Keratinocyte (primary cell): ENCODE measurements at regions not wholly inside any gene's neighbourhood (a gene's known extent, or its start where the extent isn't known, plus 50 kb on each side); places are given as distances from the start of the nearest gene placed in this dataset.

Experiments used
- CTCF ChIP-seq, 3 experiments: IDR thresholded peaks in 1 of 3; conservative IDR thresholded peaks in 1 of 3; optimal IDR thresholded peaks in 1 of 3; 2 replicates in 2 of 3; 3 replicates in 1 of 3; pipeline versions ENCODE3 to v1.5.1; 2011; ENCODE audit warnings: low read length in 3 of 3, mild to moderate bottlenecking in 3 of 3, moderate library complexity in 2 of 3, control low read depth in 1 of 3, inconsistent platforms in 1 of 3; ENCODE audit not compliant: insufficient read depth in 2 of 3; ENCODE audit errors: extremely low read depth in 1 of 3
- EZH2 ChIP-seq: IDR thresholded peaks from one replicate; pipeline ENCODE4 v1.6.1; 2012; ENCODE audit warnings: inconsistent platforms, mild to moderate bottlenecking, low read length, moderate library complexity

GRCh38 chr2:176685908-176686307, 416.7 kb downstream of the MTX2 start:
- TF ChIP-seq CTCF (optimal IDR thresholded peaks at IDR 0.05 in 1 of 3, IDR thresholded peaks at IDR 0.05 in 1 of 3, conservative IDR thresholded peaks at IDR 0.05 in 1 of 3; ENCODE audit: extremely low read depth in 1 of 3, insufficient read depth in 2 of 3, low read length in 3 of 3) (no peak), EZH2 (no peak)
